ENCODE measurements at regions not wholly inside any gene's neighbourhood (a gene's known extent, or its start where the extent isn't known, plus 50 kb on each side); places are given as distances from the start of the nearest gene placed in this dataset.

DNA sequence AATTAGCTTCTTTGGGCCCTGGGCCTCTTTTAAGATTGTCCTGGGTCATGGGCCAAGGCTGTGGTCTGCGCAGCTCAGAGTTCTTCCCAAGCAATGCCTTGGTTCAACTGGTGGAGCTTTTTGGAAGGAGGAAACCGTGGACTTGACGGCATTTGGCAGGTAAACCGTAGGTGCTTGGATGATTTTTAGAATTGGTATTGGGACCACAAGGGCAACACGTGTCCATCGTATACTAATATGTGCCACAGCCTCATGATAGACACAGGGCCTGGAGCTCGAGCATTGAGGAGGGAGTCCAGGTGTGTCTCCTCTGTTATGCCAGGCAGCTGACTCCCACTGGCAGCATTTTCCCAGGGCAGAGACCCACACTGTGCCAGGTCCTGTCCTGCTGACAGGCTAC, 120.9 kb upstream of the PITX1 start:
- TF ChIP-seq, protein P1, sequence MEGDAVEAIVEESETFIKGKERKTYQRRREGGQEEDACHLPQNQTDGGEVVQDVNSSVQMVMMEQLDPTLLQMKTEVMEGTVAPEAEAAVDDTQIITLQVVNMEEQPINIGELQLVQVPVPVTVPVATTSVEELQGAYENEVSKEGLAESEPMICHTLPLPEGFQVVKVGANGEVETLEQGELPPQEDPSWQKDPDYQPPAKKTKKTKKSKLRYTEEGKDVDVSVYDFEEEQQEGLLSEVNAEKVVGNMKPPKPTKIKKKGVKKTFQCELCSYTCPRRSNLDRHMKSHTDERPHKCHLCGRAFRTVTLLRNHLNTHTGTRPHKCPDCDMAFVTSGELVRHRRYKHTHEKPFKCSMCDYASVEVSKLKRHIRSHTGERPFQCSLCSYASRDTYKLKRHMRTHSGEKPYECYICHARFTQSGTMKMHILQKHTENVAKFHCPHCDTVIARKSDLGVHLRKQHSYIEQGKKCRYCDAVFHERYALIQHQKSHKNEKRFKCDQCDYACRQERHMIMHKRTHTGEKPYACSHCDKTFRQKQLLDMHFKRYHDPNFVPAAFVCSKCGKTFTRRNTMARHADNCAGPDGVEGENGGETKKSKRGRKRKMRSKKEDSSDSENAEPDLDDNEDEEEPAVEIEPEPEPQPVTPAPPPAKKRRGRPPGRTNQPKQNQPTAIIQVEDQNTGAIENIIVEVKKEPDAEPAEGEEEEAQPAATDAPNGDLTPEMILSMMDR (IDR thresholded peaks at IDR 0.05), result no peak
- TF ChIP-seq POLR2A (IDR thresholded peaks at IDR 0.05) (no peak), POLR2AphosphoS5 (IDR thresholded peaks at IDR 0.05) (no peak)

Measured in gastroesophageal sphincter (tissue), 3 donors.